ENCODE measurements at regions not wholly inside any gene's neighbourhood (a gene's known extent, or its start where the extent isn't known, plus 50 kb on each side); places are given as distances from the start of the nearest gene placed in this dataset.

DNA sequence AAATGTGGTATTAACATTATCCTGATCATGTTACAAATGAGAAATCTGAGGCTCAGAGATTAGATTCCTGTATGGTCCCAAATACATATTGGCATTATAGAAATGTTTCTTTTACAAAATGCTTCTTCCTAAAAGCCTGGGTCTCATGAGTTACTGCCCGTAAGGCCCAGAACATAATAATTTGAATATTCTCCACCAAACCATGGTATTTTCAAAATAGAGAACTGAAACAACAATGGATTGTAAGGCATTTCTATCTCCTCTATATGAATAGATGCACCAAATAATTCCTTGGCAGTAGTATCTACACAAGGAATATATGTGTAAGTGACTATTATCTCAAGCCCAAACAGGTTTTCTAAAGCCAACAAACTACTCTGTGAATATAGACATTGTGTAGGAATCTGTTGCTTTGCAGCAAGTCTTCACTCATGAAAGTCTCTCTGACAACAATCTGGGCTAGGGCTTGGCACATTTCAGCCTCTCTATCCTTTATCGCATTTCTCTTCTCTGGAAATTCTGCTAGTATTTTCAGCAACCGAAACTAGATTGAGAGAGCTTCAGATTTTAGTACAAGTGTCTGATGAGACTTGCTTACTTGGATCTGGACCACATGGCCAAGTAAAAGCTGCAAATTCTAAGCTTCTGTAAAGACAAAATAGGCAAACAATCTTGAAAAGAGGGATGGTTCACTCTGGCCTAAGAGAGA, 112.8 kb upstream of the ARHGAP20 start:
- no peak for DNase-seq

DNA sequence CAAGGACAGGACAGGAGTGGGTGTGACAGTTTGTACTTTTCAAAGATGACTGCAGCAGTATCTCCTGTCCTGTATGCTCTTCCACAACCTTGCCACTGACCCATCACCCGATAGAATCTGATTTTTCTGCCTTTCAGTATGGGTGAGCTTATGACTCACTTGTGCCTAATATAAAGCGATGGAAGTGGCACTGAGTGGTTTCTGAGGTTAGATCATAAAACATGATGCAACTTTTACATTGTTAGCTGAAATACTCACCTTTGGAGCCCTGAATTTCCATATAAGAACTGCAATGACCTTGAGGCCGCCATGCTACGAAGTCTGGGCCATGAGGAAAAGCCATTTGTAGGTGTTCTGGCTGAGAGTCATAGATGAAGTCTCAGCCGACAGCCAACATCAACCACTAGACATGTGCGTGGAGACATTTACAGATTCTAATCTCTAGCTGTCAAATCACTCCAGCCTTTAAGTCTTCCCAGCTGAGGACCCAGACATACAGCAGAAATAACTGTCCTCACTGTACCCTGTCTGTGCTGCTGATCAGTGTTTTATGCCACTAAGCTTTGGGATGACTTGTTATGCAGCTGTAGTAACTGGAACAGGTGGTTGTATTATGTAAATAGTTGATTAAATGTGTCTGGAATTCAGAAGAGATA, 105.9 kb upstream of the ARHGAP20 start:
- no peak for DNase-seq

DNA sequence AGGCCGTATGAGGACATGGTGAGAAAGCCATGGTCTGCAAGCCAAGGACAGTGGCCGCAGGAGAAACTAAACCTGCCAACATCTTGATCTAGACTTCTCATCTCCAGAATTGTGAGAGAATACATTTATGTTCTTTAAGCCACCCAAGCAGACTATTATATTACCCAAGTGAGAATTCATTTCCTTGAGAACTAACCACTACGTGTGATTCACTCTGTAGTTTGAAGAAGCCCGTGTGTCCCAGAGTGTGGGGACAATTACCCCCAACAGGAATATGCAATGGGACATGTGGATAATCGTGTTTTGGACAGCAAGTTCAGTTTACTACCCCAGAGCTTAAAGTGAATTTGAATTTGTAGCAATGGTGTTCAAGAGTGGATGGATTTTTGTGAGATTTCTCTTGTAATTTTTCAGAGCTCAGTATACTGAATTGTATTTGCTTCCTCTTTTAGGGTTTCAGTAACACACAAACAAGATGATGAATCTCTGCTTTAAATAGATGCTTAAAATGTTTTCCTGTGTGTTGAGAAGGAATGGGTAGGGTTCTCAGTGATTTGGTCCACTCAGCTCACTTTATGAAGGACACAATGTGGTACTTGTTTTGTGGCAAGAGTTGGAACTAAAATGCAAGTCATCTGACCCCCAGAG, 100.0 kb upstream of the ARHGAP20 start:
- no peak for DNase-seq

DNA sequence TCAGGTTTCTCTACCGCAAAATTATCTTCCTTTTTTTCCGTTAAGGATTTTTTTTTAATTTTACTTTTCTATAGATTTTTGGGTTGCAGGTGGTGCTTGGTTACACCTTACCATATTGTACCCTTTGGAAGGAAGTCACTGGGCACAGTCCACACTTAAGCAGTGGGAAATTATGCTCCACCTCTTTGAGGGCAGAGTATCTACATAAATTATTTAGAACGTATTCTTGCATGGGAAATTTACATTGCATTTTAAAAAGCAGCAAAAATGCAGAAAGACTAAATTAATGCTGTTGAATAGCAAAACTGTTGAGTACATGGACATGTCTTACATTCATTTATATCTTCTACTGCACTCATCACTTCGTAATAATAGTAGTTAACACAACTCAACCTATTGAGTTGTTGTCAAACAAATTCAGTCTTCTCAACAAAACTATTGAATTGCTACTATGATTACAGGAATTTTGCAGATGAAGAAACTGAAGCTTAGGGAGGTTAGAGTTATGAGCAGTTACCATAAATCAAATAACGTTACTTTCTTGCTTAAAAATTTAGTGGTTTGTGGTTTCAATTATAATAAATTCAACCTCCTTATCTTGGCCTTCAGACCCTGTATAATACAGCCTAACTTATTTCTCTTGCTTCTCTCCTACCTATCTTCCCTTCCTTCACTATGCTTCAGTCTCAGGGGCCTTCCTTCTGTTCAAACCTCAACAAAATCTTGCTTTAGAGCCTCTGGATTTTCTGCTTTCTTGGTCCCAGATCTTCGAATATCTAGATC, 97.4 kb upstream of the ARHGAP20 start:
- no peak for DNase-seq

DNA sequence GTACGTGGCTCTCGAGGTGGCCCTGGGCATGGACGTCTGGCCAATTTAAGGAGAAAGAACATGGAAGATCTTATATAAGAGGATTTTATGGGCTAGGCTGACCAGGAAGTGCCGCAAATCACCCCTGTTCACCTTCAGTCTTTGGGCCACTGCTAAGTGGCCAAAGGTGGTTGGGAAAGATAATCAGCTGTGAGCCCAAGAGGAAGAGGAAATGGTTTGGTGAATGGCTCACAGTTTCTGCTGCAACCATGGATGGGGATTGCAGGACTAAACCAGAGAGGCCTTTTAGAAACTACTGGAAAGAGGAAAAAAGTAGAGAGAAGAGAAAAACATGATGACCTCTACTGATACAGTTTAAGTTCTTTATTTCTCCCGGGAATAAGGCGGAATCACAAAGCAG, 96.0 kb upstream of the ARHGAP20 start:
- DNase-seq = no peak

DNA sequence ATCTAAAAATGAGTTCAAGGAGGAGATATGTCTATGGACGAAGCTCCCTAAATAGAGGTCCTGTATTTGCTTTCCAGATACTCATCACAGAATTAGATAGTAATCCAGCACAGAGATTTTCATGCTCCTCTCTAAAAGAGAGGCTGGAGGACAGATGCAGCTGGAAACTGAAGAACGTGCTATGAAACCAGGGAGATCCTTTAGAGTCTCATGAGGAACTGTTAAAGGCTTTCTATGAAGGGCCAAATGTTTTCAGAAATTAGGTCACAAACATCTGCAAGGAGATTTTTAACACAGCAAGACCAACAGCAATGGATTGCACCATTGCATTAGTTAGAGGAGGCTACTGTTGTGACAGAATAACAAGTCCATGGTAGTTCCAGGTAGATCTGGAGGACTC, 95.6 kb upstream of the ARHGAP20 start:
- DNase-seq = no peak

DNA sequence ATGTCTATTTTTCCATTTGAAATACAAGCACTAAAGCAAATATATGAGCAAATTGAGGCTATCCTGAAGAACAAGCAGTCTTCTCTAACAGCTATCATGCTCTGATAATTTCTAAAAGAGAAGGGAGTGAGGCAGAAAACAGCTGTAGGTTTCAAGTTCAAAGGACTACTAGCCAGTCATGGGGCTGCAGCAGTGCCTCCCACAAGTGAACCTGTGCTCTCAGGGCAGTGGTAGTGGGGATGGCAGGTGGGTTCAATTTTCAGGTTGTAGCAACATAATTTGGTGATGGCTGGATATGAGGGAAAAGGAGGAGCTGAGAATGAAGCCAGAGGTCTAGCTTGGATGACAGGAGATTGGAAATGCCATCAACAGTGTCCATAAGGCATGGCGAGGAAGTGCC, 93.5 kb upstream of the ARHGAP20 start:
- no peak for DNase-seq

DNA sequence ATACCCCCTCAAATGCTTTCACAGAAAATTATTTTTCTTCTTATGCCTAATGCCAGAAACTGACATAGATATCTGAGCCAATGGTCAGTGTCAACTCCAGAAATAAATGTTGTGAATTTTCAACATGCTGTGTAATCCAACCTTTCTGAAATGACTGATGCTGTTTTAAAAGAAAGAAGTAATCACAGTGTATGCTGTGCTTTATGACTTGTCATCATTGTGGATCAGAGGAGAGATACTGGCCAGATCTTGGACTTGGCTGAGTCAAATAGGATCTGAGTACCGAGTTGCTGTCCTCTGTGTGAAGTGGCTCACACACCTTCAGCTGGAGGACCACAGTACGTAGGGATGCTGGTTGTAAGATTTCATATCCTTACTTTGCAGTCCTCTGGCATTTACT, 89.9 kb upstream of the ARHGAP20 start:
- no peak for DNase-seq

DNA sequence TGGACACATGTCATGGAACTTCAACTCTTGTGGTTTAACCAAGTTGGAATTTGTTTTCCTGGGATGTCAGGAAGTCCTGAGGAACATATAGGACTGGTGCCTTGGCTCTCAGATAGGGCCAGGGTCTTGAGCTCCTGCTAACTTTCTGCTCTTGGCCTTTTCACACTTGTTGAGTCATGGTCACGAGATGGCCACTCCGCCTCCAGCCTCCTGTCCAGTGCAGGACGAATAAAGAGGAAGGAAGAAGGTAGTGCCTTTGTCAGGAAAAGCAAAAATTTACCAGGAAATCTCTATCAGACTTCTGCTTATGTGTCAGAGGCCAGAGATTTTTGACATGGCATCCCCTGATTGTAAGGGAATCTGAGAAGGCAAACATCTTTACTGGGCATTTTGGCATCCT, 89.1 kb upstream of the ARHGAP20 start:
- no peak for DNase-seq

DNA sequence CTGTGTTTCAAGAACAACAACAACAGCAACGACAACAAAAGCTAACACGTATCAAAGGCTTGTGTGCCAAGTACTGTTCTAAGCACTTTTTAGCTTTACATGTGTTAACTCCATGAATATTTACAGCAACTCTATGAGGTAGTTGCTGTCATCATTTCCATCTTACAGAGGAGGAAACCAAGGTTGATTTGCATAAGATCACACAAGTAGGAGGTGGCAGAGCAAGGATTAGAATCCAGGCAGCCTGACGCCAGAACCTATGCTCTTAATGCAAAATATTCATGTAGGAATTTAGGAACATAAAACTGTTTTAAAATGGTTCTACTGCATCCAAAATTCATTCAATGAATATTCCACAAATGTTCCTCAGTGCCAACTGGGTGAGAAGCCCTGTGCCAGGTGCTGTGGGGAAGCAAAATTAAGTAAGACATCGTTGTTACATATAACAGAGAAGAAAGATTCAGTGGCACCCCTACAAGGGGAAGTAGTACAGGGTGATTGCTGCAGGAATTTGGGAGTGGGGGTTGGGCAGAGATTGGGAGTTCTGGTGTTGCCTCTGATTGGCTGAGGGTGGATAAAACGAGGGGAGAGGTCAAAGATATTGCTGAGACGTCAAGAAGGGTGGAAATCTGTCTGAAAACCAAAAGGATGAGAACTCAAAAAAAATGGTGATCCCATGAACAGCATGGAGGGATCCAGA, 86.1 kb upstream of the ARHGAP20 start:
- no peak for DNase-seq

DNA sequence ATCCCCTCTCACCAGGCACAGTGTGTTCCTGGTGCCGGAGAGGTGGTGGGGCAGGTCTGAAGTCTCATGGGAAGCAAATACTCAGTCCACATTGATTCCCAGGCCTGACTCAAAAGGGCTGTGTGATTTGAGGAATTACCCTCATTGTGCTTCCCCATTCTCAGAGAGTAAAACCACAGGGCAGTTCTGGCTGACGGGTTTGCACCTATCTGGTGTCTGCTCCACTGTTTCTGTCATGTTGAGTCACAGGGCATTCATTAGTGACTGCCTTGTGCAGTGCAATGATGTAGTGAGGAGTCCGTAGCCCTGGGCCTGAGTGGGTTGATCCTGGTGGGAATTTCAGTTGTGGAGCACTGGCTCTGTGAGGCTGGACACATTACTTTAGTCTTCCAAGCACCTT, 85.2 kb upstream of the ARHGAP20 start:
- DNase-seq = no peak

DNA sequence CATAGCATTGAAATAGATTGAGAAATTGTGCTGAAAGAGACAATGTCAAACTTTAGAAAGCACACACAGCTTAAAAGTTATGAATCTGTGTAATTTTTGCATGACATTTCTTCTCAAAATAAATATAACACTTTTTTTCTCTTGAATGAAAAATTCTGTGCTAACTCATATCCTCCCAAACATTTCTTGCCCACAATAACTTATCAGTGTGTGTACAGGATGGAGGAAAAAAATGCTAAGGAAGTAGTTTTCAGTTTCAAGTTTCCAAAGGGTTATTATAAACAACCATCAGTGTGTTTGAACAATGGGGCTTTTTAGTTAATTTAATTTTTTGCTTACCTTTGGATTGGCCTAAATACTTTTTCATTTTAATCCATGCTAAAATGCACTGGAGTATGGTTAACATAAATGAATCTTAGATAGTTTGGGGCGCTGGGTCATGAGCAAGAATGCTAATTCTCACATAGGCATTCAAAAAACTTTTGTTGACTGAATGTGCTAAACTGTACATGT, 82.9 kb upstream of the ARHGAP20 start:
- DNase-seq = no peak

DNA sequence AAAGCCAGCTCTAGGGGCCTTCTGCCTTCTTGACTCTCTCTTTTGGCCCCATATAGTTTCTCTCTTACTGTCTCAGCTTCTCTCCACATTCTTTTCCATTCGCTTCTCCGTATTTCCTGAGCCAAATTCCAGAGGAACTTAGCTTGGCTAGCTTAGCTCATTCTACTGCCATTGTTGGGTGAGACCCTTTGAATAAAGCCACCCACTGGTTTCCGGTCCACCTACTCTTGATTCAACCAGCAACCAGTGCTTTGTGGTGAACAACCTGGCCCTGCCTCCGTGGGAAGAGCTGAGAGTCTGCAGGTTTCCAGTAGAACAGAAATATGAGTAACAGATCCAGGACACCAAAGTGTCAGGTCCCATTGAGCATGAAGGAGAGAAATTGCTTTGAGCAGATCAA, 81.3 kb upstream of the ARHGAP20 start:
- no peak for DNase-seq

DNA sequence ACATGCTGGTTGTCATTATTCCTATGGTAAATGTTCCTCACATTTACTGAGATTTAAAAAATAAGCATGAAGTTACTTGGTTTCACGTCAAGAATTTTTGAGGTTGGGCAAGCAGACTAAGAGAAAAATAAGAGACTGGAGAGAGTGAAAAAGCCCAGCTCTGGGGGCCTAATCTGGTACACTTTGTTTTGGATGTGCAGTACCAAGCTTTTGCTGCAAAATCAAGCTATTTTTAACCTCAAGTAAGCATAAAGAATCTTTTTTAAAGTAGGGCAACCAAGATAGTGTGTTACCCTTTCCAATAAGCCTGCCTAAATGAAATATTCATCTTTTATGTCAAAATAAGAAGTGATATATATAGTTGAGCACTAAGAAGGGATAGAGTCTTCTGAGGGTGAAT, 79.4 kb upstream of the ARHGAP20 start:
- no peak for DNase-seq

DNA sequence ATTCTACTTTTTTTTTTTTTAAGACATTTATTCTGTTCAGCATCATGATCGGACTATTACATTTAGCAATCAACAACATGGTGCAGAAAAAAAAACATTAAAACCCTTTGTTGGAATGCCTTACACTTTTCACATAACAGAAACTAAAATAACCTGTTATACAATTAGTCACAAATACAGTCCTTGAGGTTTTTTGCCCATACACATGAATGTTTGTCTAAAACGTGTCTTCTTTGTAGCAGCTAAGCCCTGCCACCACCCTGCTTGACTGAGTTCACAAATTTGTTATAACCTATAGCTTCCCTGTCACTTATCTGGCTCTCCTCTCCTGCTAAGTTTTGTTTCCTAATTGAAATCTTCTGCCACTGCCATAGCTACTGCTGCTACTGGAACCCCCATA, 75.4 kb upstream of the ARHGAP20 start:
- no peak for DNase-seq

DNA sequence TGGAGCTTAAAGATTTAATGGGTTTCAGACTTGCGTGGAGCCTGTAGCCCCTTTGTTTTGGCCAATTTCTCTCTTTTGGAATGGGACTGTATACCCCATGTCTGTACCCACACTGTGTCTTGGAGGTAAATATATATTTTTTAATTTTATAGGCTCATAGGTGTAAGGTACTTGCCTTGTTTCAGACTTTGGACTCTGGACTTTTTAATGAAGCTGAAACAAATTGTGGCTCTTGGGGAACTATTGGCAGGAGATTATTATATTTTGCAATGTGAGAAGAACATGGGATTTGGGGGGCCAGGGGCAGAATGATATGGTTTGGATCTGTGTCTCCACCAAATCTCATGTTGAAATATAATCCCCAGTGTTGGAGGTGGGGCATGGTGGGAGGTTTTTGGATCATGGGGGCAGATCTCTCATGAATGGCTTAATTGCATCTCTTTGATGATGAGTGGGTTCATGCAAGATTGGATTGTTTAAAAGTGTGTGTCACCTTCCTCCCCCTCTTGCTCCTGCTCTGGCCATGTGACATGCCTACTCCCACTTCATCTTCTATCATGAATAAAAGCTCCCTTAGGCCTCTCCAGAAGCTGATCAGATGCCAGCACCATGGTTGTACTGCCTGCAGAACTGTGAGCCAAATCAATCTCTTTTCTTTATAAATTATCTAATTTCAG, 74.1 kb upstream of the ARHGAP20 start:
- DNase-seq = no peak

DNA sequence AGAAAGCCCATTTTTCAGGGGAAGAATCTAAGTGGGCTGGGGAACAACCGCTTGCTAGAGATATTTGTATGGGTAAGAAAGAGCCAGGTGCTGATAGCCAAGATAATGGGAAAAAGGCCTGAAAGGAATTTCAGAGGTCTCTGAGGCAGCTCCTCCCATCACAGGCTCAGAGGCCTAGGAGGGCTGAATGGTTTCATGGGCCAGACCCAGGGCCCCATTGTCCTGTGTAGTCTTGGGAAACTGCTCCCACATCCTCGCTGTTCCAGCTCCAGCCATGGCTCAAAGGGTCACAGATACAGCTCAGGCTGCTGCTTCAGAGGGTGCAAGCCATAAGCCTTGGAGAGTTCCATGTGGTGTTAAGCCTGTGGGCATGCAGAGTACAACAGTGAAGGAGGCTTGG, 73.2 kb upstream of the ARHGAP20 start:
- no peak for DNase-seq

DNA sequence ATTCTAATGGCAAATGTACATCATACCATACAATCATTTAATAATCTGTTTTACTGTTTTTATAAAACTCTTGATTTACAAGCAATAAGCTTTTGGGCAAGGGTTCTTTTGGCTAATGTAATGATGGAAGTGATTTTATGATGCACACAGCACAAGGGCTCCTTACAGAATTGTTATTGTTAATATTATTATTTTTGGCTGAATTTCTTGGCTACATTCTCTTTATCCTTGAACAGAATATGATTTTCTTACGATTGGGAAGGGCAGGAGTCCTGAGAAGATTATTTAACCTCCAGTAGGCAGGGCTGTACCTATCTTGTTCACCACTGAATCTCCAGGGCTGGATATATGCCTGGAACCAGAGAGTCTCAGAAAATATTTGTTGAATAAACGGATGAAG, 70.4 kb upstream of the ARHGAP20 start:
- no peak for DNase-seq

DNA sequence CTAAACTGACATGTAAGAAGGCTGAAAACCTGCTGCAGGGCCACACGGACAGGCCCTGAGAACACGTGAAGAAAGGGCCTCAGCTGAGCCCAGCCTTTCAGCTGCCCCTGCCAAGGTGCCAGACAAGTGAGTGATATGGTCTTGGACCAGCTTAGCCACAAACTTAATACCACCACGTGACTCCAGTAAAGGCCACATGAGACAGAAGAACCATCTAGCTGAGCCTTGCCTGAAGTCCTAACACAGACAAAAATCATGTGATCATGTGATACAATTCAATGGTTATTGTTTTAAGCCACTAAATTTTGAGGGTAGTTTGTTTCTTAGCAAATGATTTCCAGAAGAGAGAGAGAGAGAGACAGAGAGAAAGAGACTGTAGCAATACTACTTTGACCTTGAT, 66.9 kb upstream of the ARHGAP20 start:
- no peak for DNase-seq

DNA sequence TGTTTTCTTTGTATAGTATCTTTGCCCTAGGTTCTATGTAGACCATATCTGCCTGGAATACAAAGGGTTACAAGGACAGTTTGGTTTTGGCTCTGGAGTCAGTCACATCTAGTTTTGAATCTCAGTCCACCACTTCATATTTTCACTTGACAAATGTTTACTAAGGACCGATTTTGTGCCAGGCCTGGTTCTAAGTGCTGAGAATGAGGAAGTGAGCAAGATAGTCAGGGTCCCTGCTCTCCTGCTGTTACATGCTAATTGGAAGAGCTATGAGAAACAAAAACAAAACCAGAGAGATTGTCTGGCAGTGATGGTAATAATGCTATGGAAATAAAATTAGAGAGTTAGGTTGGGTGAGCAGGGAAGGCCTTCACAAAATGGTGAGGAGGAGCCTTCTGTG, 66.1 kb upstream of the ARHGAP20 start:
- no peak for DNase-seq

DNA sequence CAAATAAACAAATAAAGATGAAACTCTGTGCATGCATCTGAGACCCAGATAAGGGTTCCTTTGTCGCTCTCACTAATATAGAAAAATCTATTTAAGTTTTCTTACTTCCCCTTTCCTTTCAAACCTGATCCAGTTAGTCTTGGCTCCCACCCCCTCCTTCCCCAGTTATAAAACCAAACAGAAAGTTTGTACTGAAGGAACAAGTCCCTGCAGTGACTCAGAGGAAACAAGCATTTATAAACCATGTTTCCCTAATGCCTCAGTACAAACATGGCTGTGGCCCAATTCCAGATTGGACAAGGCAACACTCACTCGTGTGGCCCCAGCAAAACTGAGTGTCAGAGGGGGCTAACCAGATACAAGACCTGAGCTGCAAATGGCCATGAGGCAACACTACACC, 65.5 kb upstream of the ARHGAP20 start:
- no peak for DNase-seq

DNA sequence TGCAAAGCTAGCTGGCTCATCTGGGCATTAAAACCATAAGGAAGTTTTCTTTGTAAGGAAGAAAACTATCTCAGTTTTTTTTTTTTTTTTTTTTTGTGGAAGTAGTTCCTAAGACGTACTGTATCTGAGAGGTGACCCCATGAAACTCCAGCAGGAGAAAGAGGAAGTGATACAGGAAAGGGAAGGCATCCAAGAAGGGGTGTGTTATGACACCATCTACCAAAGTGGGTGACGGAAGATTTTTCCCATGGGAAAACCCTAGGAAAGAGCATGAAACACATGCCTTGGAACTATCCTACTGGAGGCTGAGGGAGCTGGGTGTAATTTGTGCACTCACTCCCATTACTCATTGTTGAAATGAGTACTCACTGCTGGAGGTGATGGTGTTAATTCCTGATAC, 63.8 kb upstream of the ARHGAP20 start:
- DNase-seq = no peak
